ENCODE measurements at regions not wholly inside any gene's neighbourhood (a gene's known extent, or its start where the extent isn't known, plus 50 kb on each side); places are given as distances from the start of the nearest gene placed in this dataset.

DNA sequence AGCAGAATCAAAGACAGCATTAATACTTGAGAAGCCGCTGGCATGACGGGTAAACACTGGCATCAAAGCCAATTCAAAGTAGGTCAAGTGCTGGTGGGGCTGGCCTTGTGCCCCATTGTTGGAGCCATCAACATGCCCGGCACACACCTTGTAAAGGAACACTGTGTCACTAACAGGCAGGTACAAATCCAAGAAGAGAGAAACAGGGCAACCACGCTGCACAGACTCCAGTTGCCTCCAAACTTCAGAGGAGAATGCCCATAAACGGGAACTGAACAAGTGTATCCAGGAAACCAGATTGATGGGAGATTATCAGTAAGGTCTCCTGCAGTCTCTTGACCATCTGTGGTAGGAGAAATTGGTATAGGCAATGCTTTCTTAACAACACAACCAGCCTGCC is 127.0 kb upstream of the STXBP5 start:
- TF ChIP-seq, protein P1, sequence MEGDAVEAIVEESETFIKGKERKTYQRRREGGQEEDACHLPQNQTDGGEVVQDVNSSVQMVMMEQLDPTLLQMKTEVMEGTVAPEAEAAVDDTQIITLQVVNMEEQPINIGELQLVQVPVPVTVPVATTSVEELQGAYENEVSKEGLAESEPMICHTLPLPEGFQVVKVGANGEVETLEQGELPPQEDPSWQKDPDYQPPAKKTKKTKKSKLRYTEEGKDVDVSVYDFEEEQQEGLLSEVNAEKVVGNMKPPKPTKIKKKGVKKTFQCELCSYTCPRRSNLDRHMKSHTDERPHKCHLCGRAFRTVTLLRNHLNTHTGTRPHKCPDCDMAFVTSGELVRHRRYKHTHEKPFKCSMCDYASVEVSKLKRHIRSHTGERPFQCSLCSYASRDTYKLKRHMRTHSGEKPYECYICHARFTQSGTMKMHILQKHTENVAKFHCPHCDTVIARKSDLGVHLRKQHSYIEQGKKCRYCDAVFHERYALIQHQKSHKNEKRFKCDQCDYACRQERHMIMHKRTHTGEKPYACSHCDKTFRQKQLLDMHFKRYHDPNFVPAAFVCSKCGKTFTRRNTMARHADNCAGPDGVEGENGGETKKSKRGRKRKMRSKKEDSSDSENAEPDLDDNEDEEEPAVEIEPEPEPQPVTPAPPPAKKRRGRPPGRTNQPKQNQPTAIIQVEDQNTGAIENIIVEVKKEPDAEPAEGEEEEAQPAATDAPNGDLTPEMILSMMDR (conservative IDR thresholded peaks at IDR 0.05), result no peak
- TF ChIP-seq EZH2 (IDR thresholded peaks at IDR 0.05; ENCODE audit: low read depth), result no peak
